ENCODE measurements at regions not wholly inside any gene's neighbourhood (a gene's known extent, or its start where the extent isn't known, plus 50 kb on each side); places are given as distances from the start of the nearest gene placed in this dataset.

DNA sequence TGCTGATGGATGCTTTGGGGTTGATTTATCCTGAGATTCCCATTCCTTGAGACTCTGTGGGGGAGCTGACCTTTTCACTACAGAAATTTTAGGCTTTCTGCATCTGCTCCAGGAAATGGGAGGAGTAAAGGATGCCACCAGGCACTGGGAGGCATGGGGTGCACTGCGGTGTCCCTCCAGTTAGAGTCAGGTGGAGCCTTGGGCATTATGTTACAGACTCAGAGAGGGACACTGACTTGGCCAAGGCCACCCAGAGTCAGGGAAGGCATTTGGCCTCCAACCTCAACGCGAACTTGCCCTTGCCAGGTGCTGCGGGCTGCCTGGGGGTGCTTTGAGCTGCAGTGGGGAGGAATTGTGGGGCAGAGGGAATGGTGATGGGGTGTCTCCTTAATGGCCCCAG is 58.0 kb upstream of the TBX3 start:
- Histone ChIP-seq H3K4me2 (no peak overlapping the region), H3K4me1 (ENCODE audit: insufficient read depth) (peaks cover 19% of the 10 kb centered on the region), H3K9me2 (replicated peaks; ENCODE audit: insufficient read depth) (no peaks in the 10 kb centered on the region), H2AFZ (no peak overlapping the region), H4K20me1 (ENCODE audit: insufficient read depth, poor library complexity, severe bottlenecking) (no peaks in the 10 kb centered on the region), H3K36me3 (replicated peaks; ENCODE audit: insufficient read depth, low read depth) (no peaks in the 10 kb centered on the region), H3K27me3 (no peaks in the 10 kb centered on the region), H3K27ac (no peak overlapping the region), H3K79me2 (peaks cover 2% of the 10 kb centered on the region), H3K4me3 (no peak overlapping the region), H3K9me3 (ENCODE audit: low read depth) (no peaks in the 10 kb centered on the region)
- TF ChIP-seq EZH2 (IDR thresholded peaks at IDR 0.05; ENCODE audit: borderline replicate concordance): no peak
- no peak for TF ChIP-seq EZH2phosphoT487 (IDR thresholded peaks at IDR 0.05; ENCODE audit: low read depth, severe bottlenecking, unreplicated experiment)
- TF ChIP-seq, protein P1, sequence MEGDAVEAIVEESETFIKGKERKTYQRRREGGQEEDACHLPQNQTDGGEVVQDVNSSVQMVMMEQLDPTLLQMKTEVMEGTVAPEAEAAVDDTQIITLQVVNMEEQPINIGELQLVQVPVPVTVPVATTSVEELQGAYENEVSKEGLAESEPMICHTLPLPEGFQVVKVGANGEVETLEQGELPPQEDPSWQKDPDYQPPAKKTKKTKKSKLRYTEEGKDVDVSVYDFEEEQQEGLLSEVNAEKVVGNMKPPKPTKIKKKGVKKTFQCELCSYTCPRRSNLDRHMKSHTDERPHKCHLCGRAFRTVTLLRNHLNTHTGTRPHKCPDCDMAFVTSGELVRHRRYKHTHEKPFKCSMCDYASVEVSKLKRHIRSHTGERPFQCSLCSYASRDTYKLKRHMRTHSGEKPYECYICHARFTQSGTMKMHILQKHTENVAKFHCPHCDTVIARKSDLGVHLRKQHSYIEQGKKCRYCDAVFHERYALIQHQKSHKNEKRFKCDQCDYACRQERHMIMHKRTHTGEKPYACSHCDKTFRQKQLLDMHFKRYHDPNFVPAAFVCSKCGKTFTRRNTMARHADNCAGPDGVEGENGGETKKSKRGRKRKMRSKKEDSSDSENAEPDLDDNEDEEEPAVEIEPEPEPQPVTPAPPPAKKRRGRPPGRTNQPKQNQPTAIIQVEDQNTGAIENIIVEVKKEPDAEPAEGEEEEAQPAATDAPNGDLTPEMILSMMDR (IDR thresholded peaks at IDR 0.05; ENCODE audit: poor library complexity): no peak
- DNase-seq (ENCODE audit: low spot score): no peak
- 92% methylated on average over 4 of the region's 4 CpGs for WGBS (ENCODE audit: low lambda C conversion rate, missing lambda C conversion rate)

DNA sequence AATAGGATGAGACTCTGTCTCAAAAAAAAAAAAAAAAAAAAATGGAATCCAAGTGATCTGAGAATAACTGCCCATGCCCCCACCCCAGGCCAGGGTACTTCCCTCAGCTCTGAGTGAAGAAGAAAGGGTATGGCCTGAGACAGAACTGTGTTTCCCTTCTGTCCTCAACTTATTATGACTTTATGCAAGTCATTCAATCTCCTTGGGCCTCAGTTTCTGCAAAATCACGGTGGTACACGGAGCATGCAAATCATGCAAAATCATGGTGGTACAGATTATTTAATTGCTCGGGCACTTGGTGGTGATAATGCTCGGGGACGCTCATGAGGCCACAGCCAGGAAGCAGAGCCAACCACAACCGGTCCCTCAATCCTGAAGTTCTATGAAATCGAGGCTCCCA is 56.5 kb upstream of the TBX3 start:
- H4K20me1 ChIP-seq (ENCODE audit: insufficient read depth, poor library complexity, severe bottlenecking): no peaks in the 10 kb centered on the region
- H3K9me2 ChIP-seq (replicated peaks; ENCODE audit: insufficient read depth): no peaks in the 10 kb centered on the region
- peaks cover 1% of the 10 kb centered on the region for H3K79me2 ChIP-seq
- H3K4me2 ChIP-seq: no peak overlapping the region
- H3K27ac ChIP-seq: no peak overlapping the region
- no peaks in the 10 kb centered on the region for H3K9me3 ChIP-seq (ENCODE audit: low read depth)
- no peaks in the 10 kb centered on the region for H3K36me3 ChIP-seq (replicated peaks; ENCODE audit: insufficient read depth, low read depth)
- H3K4me3 ChIP-seq: no peak overlapping the region
- TF ChIP-seq EZH2phosphoT487 (IDR thresholded peaks at IDR 0.05; ENCODE audit: low read depth, severe bottlenecking, unreplicated experiment) (no peak), EZH2 (IDR thresholded peaks at IDR 0.05; ENCODE audit: borderline replicate concordance) (no peak)
- TF ChIP-seq, protein P1 (IDR thresholded peaks at IDR 0.05; ENCODE audit: poor library complexity): no peak
- no peak overlapping the region for H2AFZ ChIP-seq
- 92% methylated on average over 7 of the region's 7 CpGs for WGBS (ENCODE audit: low lambda C conversion rate, missing lambda C conversion rate)
- H3K27me3 ChIP-seq: peaks cover 2% of the 10 kb centered on the region
- peaks cover 10% of the 10 kb centered on the region for H3K4me1 ChIP-seq (ENCODE audit: insufficient read depth)
- DNase-seq (ENCODE audit: low spot score): no peak

DNA sequence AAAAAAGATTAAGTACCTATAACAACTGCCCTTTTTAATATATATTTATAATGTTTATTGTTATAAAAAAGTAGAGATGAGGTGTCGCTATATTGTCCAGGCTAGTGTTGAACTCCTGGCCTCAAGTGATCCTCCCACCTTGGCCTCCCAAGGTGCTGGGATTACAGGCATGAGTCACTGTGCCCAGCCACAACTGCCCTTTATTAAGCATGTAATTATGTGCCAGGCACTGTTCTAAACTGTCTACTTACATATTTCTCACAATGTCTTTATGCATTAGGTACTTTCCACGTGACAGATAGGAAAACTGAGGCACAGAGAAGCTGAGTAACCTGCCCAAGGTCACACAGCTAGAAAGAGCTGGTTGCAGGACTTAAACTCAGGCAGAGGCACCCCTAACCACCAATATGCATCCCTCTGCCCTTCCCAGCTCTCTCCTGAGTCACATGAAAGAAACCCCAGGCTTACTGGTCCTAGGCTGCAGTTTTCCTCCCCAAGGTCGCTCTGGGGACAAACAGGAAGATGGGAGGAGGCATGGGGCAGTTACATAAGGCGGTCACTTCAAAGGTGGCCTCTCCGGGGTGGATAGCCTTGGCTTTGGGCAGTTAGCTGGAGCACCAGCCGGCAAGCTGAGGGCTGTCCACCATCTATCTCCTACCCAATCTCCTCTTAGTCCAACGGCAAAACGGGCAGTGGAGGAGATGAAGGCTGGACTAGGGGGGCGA is 54.6 kb upstream of the TBX3 start:
- Histone ChIP-seq H3K27ac (no peak overlapping the region), H2AFZ (no peak overlapping the region), H3K9me3 (ENCODE audit: low read depth) (no peaks in the 10 kb centered on the region), H3K4me3 (no peak overlapping the region), H3K4me1 (ENCODE audit: insufficient read depth) (peaks cover 5% of the 10 kb centered on the region), H3K27me3 (peaks cover 10% of the 10 kb centered on the region), H3K4me2 (no peak overlapping the region), H4K20me1 (ENCODE audit: insufficient read depth, poor library complexity, severe bottlenecking) (no peaks in the 10 kb centered on the region), H3K9me2 (replicated peaks; ENCODE audit: insufficient read depth) (no peaks in the 10 kb centered on the region), H3K36me3 (replicated peaks; ENCODE audit: insufficient read depth, low read depth) (no peaks in the 10 kb centered on the region), H3K79me2 (no peaks in the 10 kb centered on the region)
- 87% methylated on average over 9 of the region's 9 CpGs for WGBS (ENCODE audit: low lambda C conversion rate, missing lambda C conversion rate)
- DNase-seq (ENCODE audit: low spot score): no peak
- TF ChIP-seq, protein P1 (IDR thresholded peaks at IDR 0.05; ENCODE audit: poor library complexity): no peak
- TF ChIP-seq EZH2 (IDR thresholded peaks at IDR 0.05; ENCODE audit: borderline replicate concordance) (no peak), EZH2phosphoT487 (IDR thresholded peaks at IDR 0.05; ENCODE audit: low read depth, severe bottlenecking, unreplicated experiment) (no peak)

All from hepatocyte (in vitro differentiated cells).